Forelimb muscle (tissue), 1 donor: ENCODE measurements at regions not wholly inside any gene's neighbourhood (a gene's known extent, or its start where the extent isn't known, plus 50 kb on each side); places are given as distances from the start of the nearest gene placed in this dataset.
"Not testable (repeated sequence)": the region's sequence is repeated elsewhere in the genome, so short reads cannot be mapped to it uniquely, and the experiment has no call there.

ENCODE experiments used
- DNase-seq: peaks from one replicate; pipeline ENCODE4 v3.0.0-alpha.2; 2013; ENCODE audit warnings: low read depth

DNA sequence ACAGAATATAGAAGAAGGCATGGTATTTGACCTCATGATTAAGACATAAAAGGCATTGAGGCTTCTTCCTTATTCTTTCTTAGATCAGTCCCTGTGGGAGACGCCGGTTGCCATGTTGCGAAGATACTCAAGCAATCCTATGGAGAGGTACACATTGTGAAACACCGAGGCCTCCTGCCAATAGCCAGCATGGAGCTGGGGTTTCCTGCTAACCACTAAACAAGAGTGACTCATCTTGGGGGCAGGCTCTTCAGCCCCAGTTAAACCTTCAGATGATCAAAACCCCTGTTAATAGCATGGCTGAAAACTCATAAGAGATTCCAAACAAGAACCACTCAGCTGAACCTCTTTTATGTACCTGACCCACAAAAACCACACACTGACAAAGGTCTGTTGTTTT, 478.8 kb downstream of the CD83 start:
- no peak for DNase-seq

DNA sequence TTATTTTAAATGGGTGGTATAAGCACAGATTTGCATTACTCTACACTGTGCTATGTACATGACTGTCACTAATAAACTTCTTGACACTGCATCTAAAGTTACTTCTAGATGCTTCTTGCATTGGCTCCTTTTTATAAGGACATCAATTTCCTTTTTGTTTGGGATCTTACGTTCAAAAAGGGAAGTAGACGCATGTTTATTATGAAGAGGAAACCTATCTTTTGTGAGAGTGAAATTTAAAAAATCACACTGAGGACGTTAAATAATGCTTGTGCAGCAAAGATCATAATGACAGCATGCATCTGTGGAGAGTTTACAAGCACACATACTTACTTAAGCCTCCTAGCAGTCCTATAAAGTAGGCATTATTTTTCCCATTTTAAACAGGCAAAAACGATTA, 479.5 kb downstream of the CD83 start:
- DNase-seq, result no peak

GRCh38 chr6:14598017-14598864, 480.7 kb downstream of the CD83 start:
- no peak for DNase-seq

- DNase-seq, result not testable (repeated sequence)
Observed at GRCh38 chr6:14600306-14600705, 482.7 kb downstream of the CD83 start.

DNA sequence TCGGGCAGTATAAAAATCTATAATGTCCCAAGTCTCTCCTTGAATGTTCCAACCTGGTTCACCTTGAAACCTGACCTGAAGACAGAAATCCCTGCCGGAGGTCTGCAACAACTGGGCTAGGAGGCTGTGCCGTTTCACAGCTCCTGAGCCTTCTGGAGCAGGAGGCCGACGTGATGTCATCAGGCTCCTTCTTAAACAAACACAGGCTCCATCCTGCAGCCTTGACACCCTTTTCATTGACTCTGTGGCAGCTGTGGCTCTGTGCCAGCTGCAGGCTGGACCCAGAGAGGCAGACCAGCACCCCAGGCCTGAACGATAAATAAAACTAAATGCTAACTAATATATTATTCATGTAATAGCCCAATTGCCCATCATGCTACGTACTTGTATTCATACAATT, 483.9 kb downstream of the CD83 start:
- no peak for DNase-seq

- no peak for DNase-seq
Observed at GRCh38 chr6:14606353-14606752, 488.8 kb downstream of the CD83 start.

- DNase-seq, result no peak
Observed at GRCh38 chr6:14610141-14610540, 492.6 kb downstream of the CD83 start.

- DNase-seq, result no peak
Observed at GRCh38 chr6:14612016-14612980, 494.7 kb downstream of the CD83 start.

GRCh38 chr6:14614631-14615030, 497.1 kb downstream of the CD83 start:
- no peak for DNase-seq

GRCh38 chr6:14616656-14617055, 499.1 kb downstream of the CD83 start:
- DNase-seq, result no peak

- no peak for DNase-seq
Observed at GRCh38 chr6:14618759-14619418, 501.3 kb downstream of the CD83 start.

DNA sequence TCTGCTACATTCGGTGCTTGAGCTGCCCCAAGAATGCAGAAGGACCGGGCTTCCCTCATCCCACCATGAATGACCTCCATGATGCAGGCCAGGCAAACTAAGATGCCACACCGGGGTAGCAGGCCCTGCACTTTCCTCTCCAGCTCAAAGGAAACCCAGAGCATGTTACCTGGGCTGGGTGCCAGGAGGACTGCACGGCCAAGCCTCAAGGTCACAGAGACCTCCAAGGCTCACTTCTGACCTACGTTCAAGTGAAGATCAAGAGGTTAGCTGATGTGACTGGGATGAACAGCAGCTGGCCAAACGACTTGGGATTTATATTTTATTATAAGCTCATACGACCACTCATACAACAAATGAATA, 501.8 kb downstream of the CD83 start:
- DNase-seq, result no peak

DNA sequence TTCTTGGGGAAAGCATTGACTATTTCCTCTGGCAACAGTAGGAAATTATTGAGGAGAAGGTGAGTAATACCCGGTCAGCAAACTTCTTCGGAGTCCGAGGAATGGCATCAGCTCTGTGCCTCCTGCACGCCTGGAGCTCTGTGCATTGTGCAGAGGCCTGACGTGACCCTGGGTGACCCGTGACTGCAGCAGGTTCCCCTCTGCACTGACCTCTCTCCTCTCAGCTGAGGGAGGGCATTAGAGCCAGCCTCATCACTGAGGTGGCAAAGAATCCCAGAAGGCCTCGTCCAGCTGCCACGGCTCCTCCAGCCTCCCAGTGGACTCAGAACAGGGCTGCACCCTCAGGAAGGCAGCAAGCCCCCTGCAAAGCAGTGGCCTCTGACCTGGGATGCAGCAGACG, 502.9 kb downstream of the CD83 start:
- DNase-seq, result no peak

DNA sequence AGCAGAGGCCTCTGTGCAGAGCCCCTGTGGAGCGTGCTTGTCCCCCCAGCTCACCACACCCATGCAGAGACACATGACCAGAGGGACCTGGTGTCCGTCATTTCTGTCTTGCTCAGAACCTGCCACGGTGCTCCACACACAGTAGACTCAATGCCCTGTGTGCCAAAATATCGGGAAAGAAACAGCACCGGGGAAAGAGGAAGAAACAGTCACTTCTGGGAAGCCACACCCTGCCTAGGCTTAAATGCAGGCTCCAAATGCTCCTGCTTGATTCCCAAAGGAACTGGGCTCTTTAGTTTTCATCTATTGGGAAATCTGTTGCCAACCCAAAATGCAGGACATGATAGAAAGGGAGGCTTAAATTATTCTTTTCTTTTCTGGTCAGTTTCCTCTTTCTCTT, 503.9 kb downstream of the CD83 start:
- DNase-seq, result no peak

- no peak for DNase-seq
Observed at GRCh38 chr6:14622085-14622484, 504.5 kb downstream of the CD83 start.

- DNase-seq, result no peak
Observed at GRCh38 chr6:14622909-14623505, 505.4 kb downstream of the CD83 start.

DNA sequence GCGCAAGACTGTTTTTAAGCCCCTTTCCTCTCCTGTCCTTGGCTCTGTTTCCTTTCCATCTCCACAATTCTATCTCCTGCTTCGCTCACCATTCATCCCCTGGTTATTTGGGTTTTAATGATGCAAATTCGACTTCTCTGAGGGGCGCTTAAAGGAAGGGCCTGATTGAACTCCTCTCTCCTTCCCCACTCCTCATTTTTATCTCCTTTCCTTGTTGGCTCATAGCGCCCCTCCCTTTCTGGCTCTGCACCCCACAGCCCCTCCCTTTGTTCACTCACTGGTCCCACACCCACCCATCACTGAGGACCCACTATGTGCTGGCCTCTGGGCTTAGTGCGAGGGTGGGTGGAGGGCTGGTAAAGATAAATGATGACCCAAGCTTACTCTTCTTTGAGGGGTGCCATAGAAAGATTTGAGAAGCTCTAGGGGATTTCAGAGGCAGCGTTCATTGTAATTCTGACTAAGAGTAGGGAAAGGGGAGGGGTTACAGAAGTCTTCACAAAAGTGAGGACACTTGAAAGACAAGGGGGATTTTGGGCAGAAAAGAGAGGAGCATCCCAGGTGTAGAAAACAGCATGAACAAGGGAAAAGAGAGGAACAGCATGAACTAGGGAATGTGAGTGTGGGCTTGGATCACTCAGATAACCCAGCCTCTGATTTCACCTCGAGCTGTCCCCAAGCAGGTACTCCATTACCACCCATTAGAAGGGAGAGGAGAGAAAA, 507.8 kb downstream of the CD83 start:
- DNase-seq, result no peak

- DNase-seq, result no peak
Observed at GRCh38 chr6:14626556-14626955, 509.0 kb downstream of the CD83 start.

GRCh38 chr6:14630016-14630415, 512.4 kb downstream of the CD83 start:
- DNase-seq, result no peak

GRCh38 chr6:14633479-14633878, 515.9 kb downstream of the CD83 start:
- DNase-seq, result no peak

DNA sequence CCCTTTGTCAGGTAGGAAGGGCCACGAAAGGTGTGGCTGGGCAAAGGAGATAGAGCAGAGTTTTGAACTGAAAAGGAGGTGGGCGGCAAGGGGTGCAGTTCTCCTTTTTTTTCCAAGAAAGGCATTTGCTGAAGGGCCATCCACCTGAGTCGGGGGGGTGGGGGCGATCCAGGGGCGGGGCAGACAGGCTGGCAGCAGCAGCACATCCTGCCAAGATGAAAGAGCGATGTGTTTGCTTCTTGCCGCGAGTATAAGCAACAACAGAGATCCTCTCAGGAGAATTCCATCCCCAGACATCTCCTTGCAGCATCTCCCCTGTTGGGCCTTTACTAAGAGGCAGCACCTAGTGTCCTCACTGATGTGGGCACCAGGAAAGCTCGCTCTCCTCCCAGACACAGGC, 516.5 kb downstream of the CD83 start:
- no peak for DNase-seq
